Endothelial cell of umbilical vein (primary cell): ENCODE measurements at regions not wholly inside any gene's neighbourhood (a gene's known extent, or its start where the extent isn't known, plus 50 kb on each side); places are given as distances from the start of the nearest gene placed in this dataset.

Source experiments
- CTCF ChIP-seq, 2 donors: IDR thresholded peaks; 1 replicate in 1 of 2; 2 replicates in 1 of 2; pipeline ENCODE4 v1.5.1; 2011; ENCODE audit warnings: low read length in 2 of 2, mild to moderate bottlenecking in 2 of 2, moderate library complexity in 2 of 2, control low read depth in 1 of 2, inconsistent platforms in 1 of 2, low read depth in 1 of 2; ENCODE audit not compliant: insufficient read depth in 1 of 2; ENCODE audit errors: extremely low read depth in 1 of 2
- EZH2 ChIP-seq: IDR thresholded peaks from 2 replicates; pipeline ENCODE4 v1.6.1; 2012; ENCODE audit warnings: borderline replicate concordance, low read depth, mild to moderate bottlenecking, moderate library complexity, low read length, inconsistent platforms; ENCODE audit not compliant: severe bottlenecking
- GATA2 ChIP-seq: IDR thresholded peaks from 2 replicates; pipeline ENCODE4 v1.7.0; 2011; ENCODE audit warnings: low read depth, mild to moderate bottlenecking, moderate library complexity, mixed read lengths, low read length; ENCODE audit not compliant: insufficient read length, insufficient read depth
- POLR2A ChIP-seq: IDR thresholded peaks from 2 replicates; pipeline ENCODE4 v1.6.1; 2012; ENCODE audit warnings: low read depth, mild to moderate bottlenecking, control low read depth, low read length

GRCh38 chr6:3551716-3552511 is 95.1 kb upstream of the SLC22A23 start:
- no peak for TF ChIP-seq EZH2
- no peak for TF ChIP-seq CTCF (IDR thresholded peaks at IDR 0.05; ENCODE audit: extremely low read depth in 1 of 2, insufficient read depth in 1 of 2, low read depth in 1 of 2, low read length in 2 of 2)
- no peak for TF ChIP-seq POLR2A
- no peak for TF ChIP-seq GATA2
